ENCODE measurements at regions not wholly inside any gene's neighbourhood (a gene's known extent, or its start where the extent isn't known, plus 50 kb on each side); places are given as distances from the start of the nearest gene placed in this dataset.
"Not testable (repeated sequence)": the region's sequence is repeated elsewhere in the genome, so short reads cannot be mapped to it uniquely, and the experiment has no call there.

DNA sequence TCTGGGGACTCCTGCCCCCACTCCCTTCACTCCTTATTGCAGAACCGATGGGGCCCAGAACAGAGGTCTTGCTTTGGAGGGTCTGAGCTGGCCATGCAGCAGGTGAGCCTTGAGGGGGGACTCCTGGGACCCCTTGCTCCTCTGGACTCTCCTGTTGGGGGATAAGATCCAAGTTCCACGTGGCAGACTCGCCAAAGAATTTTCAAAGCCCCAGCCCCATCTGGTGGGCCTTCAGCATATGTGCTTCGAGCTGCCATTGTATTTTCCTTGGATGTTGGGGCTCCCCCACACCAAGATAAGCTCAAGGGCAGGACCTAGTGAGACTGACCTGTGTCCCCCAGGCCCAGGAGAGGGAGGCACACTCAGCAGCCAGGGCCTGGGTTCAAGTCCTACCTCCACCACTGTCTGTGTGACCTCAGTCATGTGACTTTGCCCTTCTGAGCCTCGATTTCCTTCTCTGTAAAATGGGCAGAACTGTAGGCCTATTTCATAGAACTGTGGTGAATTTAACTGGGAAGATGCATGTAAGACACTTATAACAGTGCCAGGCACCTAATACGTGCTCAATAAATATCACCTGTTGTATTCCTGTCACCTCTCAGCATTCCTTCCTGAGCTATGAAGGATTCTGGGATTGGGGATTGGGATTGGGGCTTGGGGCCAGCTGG is 115.5 kb downstream of the VEGFA start:
- H3K27me3 ChIP-seq (ENCODE audit: control insufficient read depth, insufficient read depth, low read length) = peaks cover 2% of the 10 kb centered on the region; the same call in 1 of the 2 replicates
- H3K36me3 ChIP-seq (ENCODE audit: control insufficient read depth, insufficient read depth, low read length) = no peaks in the 10 kb centered on the region
- H3K4me1 ChIP-seq (ENCODE audit: control insufficient read depth, insufficient read depth, low read length) = peaks cover 2% of the 10 kb centered on the region
- no peak overlapping the region for H3K27ac ChIP-seq (ENCODE audit: low read depth, low read length)
- no peaks in the 10 kb centered on the region for H3K9me3 ChIP-seq (ENCODE audit: control insufficient read depth, insufficient read depth, low read length)
- H3K9ac ChIP-seq (ENCODE audit: low read depth, low read length) = no peak overlapping the region
- no peak overlapping the region for H3K4me3 ChIP-seq (ENCODE audit: low read depth, low read length)

DNA sequence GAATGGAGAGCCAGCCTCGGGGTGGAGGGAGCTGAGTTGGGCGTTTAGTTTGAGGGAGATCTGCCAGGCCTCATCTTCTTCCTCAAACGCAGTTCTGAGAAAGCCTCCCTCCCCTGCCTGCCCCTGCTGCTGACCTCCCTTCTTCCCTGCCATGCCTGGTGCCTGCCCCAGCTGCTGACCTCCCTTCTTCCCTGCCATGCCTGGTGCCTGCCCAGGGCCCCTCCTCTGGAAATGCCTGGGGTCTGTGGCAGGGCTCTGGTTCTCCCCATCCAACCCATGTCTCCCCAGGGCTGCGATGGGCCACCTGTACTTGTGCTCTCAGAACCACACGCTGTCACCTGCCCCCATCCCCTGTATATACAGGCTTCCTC is 114.6 kb downstream of the VEGFA start:
- Histone ChIP-seq H3K4me3 (ENCODE audit: low read depth, low read length) (no peak overlapping the region), H3K27ac (ENCODE audit: low read depth, low read length) (no peak overlapping the region), H3K27me3 (ENCODE audit: control insufficient read depth, insufficient read depth, low read length) (no peaks in the 10 kb centered on the region), H3K9me3 (ENCODE audit: control insufficient read depth, insufficient read depth, low read length) (no peaks in the 10 kb centered on the region), H3K36me3 (ENCODE audit: control insufficient read depth, insufficient read depth, low read length) (no peaks in the 10 kb centered on the region), H3K4me1 (ENCODE audit: control insufficient read depth, insufficient read depth, low read length) (no peaks in the 10 kb centered on the region; the same call in 1 of the 2 replicates), H3K9ac (ENCODE audit: low read depth, low read length) (no peak overlapping the region)

DNA sequence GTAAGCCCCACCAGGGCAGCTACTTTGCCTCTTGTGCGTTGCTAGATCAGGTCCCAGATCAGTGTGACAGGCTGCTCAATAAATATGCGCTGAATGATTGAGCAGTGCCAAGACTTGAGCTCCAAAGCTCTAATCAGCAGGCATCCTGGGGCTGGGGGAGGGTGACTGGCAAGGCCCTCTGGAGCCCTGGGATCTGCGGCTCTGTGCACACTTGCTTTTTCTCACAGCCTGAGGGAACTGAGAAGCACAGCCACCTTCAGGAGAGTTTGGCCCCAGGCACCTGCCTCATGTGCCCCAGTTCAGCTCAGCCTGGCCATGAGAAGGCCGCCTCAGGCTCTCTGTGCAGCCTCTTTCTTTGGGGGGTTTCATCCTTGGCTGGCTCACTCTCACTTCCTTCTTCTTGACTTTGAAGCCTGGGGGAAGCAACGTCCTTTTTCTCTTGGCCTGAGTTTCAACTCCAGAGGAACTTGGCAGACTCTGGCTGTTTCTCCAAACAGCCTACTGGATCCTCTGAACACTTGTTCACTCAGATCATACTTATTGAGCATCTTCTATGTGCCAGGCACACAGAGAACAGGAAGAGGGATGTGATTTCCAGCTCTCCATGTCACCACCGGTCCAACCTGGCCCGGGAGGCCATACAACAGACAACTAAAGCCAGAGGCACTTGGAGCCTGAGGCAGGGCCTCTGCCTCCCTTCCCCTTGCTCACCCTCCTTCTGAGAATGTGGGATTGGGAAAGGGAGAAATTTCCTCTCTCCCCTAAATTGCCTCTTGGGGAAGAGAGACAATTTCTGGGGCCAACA is 114.0 kb downstream of the VEGFA start:
- Histone ChIP-seq H3K27ac (ENCODE audit: low read depth, low read length) (no peak overlapping the region), H3K27me3 (ENCODE audit: control insufficient read depth, insufficient read depth, low read length) (no peaks in the 10 kb centered on the region), H3K9me3 (ENCODE audit: control insufficient read depth, insufficient read depth, low read length) (no peaks in the 10 kb centered on the region), H3K36me3 (ENCODE audit: control insufficient read depth, insufficient read depth, low read length) (no peaks in the 10 kb centered on the region), H3K9ac (ENCODE audit: low read depth, low read length) (no peak overlapping the region), H3K4me1 (ENCODE audit: control insufficient read depth, insufficient read depth, low read length) (no peaks in the 10 kb centered on the region; the same call in 1 of the 2 replicates), H3K4me3 (ENCODE audit: low read depth, low read length) (no peak overlapping the region)

DNA sequence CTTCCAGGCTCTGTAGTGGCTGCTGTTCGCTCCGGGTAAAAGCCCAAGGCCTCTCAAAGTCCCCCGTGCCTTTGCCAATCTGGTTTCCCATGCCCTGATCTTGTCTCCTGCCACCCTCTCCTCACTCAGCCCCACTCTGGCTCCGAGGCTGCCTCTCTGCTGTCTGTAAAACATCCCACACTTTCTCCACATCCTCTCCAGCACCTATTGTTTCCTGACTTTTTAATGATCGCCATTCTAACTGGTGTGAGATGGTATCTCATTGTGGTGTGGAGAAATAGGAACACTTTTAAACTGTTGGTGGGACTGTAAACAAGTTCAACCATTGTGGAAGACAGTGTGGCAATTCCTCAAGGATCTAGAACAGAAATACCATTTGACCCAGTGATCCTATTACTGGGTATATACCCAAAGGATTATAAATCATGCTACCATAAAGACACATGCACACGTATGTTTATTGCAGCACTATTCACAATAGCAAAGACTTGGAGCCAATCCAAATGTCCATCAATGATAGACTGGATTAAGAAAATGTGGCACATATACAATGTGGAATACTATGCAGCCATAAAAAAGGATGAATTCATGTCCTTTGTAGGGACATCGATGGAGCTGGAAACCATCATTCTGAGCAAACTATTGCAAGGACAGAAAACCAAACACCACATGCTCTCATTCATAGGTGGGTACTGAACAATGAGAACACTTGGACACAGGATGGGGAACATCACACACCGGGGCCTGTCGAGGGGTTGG is 112.9 kb downstream of the VEGFA start:
- not testable (repeated sequence) for H3K4me1 ChIP-seq (ENCODE audit: control insufficient read depth, insufficient read depth, low read length); H3K9me3 ChIP-seq (ENCODE audit: control insufficient read depth, insufficient read depth, low read length); H3K36me3 ChIP-seq (ENCODE audit: control insufficient read depth, insufficient read depth, low read length); H3K9ac ChIP-seq (ENCODE audit: low read depth, low read length); H3K27me3 ChIP-seq (ENCODE audit: control insufficient read depth, insufficient read depth, low read length); H3K4me3 ChIP-seq (ENCODE audit: low read depth, low read length); H3K27ac ChIP-seq (ENCODE audit: low read depth, low read length)

GRCh38 chr6:43880236-43881137 is 110.5 kb downstream of the VEGFA start:
- no peaks in the 10 kb centered on the region for H3K9me3 ChIP-seq (ENCODE audit: control insufficient read depth, insufficient read depth, low read length)
- no peak overlapping the region for H3K9ac ChIP-seq (ENCODE audit: low read depth, low read length)
- H3K4me3 ChIP-seq (ENCODE audit: low read depth, low read length) = no peak overlapping the region
- H3K27me3 ChIP-seq (ENCODE audit: control insufficient read depth, insufficient read depth, low read length) = no peaks in the 10 kb centered on the region
- no peaks in the 10 kb centered on the region for H3K4me1 ChIP-seq (ENCODE audit: control insufficient read depth, insufficient read depth, low read length)
- H3K27ac ChIP-seq (ENCODE audit: low read depth, low read length) = no peak overlapping the region
- H3K36me3 ChIP-seq (ENCODE audit: control insufficient read depth, insufficient read depth, low read length) = no peaks in the 10 kb centered on the region

DNA sequence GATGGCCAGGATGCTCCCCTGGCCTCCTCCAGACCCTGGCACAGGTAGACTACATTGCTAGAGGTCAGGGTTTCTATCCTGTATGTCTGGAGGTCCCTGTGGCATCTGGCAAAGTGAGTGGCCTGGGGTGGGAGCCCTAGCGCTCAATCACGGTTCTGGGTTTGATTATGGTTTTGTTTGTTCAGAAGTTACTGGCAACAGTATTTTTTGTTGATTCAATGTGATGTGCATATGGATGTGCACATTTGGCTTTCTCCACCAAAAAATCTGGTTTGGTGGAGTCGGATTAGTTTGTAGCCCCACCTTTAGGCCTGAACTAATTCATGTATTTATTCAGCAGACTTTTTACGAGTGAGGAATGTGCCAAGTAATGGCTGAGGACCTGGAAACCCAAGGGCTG is 109.7 kb downstream of the VEGFA start:
- H3K9ac ChIP-seq (ENCODE audit: low read depth, low read length) = no peak overlapping the region
- no peaks in the 10 kb centered on the region for H3K27me3 ChIP-seq (ENCODE audit: control insufficient read depth, insufficient read depth, low read length)
- H3K4me1 ChIP-seq (ENCODE audit: control insufficient read depth, insufficient read depth, low read length) = no peaks in the 10 kb centered on the region
- H3K27ac ChIP-seq (ENCODE audit: low read depth, low read length) = no peak overlapping the region
- H3K36me3 ChIP-seq (ENCODE audit: control insufficient read depth, insufficient read depth, low read length) = no peaks in the 10 kb centered on the region
- no peak overlapping the region for H3K4me3 ChIP-seq (ENCODE audit: low read depth, low read length)
- H3K9me3 ChIP-seq (ENCODE audit: control insufficient read depth, insufficient read depth, low read length) = no peaks in the 10 kb centered on the region

GRCh38 chr6:43878823-43879495 is 108.9 kb downstream of the VEGFA start:
- H3K27ac ChIP-seq (ENCODE audit: low read depth, low read length) = no peak overlapping the region
- H3K4me3 ChIP-seq (ENCODE audit: low read depth, low read length) = no peak overlapping the region
- H3K4me1 ChIP-seq (ENCODE audit: control insufficient read depth, insufficient read depth, low read length) = peaks cover 4% of the 10 kb centered on the region; the same call in 1 of the 2 replicates
- H3K9ac ChIP-seq (ENCODE audit: low read depth, low read length) = no peak overlapping the region
- H3K27me3 ChIP-seq (ENCODE audit: control insufficient read depth, insufficient read depth, low read length) = no peaks in the 10 kb centered on the region
- no peaks in the 10 kb centered on the region for H3K9me3 ChIP-seq (ENCODE audit: control insufficient read depth, insufficient read depth, low read length)
- no peaks in the 10 kb centered on the region for H3K36me3 ChIP-seq (ENCODE audit: control insufficient read depth, insufficient read depth, low read length)

DNA sequence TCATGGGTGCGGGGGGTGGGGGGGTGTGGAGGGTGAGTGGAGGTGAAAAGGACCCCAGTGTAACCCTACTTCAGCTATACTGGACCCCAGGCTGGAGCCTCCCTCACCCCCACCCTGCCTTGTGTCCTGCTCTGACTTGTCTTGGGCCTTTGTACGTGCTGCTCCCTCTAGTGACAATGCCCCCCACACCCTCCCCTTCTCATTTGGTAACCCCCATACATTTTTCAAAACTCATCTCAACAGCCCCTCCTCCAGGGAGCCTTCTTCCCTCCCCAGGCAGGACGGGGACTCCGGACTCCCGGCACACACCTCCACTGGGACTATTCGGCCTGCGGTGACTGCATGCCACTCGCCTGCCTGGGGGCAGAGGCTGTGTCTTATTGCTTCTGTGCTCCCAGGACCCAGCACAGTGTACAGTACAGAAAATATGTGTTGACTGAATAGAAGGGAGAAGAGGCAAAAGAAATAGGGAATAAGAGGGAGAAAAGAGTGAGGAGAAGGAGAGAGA is 108.2 kb downstream of the VEGFA start:
- Histone ChIP-seq H3K9me3 (ENCODE audit: control insufficient read depth, insufficient read depth, low read length) (no peaks in the 10 kb centered on the region), H3K4me3 (ENCODE audit: low read depth, low read length) (no peak overlapping the region), H3K36me3 (ENCODE audit: control insufficient read depth, insufficient read depth, low read length) (no peaks in the 10 kb centered on the region), H3K27ac (ENCODE audit: low read depth, low read length) (no peak overlapping the region), H3K9ac (ENCODE audit: low read depth, low read length) (no peak overlapping the region), H3K4me1 (ENCODE audit: control insufficient read depth, insufficient read depth, low read length) (peaks cover 4% of the 10 kb centered on the region; the same call in 1 of the 2 replicates), H3K27me3 (ENCODE audit: control insufficient read depth, insufficient read depth, low read length) (no peaks in the 10 kb centered on the region)

GRCh38 chr6:43877463-43878126 is 107.6 kb downstream of the VEGFA start:
- H3K4me3 ChIP-seq (ENCODE audit: low read depth, low read length) = no peak overlapping the region
- H3K9ac ChIP-seq (ENCODE audit: low read depth, low read length) = no peak overlapping the region
- no peaks in the 10 kb centered on the region for H3K27me3 ChIP-seq (ENCODE audit: control insufficient read depth, insufficient read depth, low read length)
- H3K9me3 ChIP-seq (ENCODE audit: control insufficient read depth, insufficient read depth, low read length) = no peaks in the 10 kb centered on the region
- H3K27ac ChIP-seq (ENCODE audit: low read depth, low read length) = no peak overlapping the region
- peaks cover 4% of the 10 kb centered on the region; the same call in 1 of the 2 replicates for H3K4me1 ChIP-seq (ENCODE audit: control insufficient read depth, insufficient read depth, low read length)
- H3K36me3 ChIP-seq (ENCODE audit: control insufficient read depth, insufficient read depth, low read length) = no peaks in the 10 kb centered on the region

Measured in HUES48 (cell line).